K562 (cell line): ENCODE measurements at regions not wholly inside any gene's neighbourhood (a gene's known extent, or its start where the extent isn't known, plus 50 kb on each side); places are given as distances from the start of the nearest gene placed in this dataset.

Experiments
- BCL6 ChIP-seq: fragments of 250-450 bp; sonication (Bioruptor Pico); IDR thresholded peaks from 2 replicates; pipeline ENCODE4 v1.4.0; 2020
- EGR1 ChIP-seq: fragments of 450-650 bp; conservative IDR thresholded peaks from 2 replicates; pipeline ENCODE4 v1.6.1; 2017; ENCODE audit warnings: mild to moderate bottlenecking
- ELF4 ChIP-seq: fragments of 450-650 bp; formaldehyde crosslinking; IDR thresholded peaks from 2 replicates; pipeline ENCODE4 v1.4.0; 2022; ENCODE audit warnings: missing genetic modification characterization
- HDGF ChIP-seq: fragments of 450-650 bp; IDR thresholded peaks from 2 replicates; pipeline ENCODE4 v1.6.1; 2016
- KLF16 ChIP-seq: IDR thresholded peaks from 2 replicates; pipeline ENCODE4 v1.6.1; 2016; ENCODE audit warnings: antibody characterized with exemption
- MCM2 ChIP-seq: fragments of 450-650 bp; IDR thresholded peaks from 2 replicates; pipeline ENCODE4 v1.6.1; 2017; ENCODE audit warnings: low read depth, mild to moderate bottlenecking
- MYNN ChIP-seq, 2 experiments: sonication (generic); formaldehyde crosslinking in 1 of 2; IDR thresholded peaks; 2 replicates each; pipeline versions ENCODE4 v1.5.0 to v1.6.1; 2016 to 2020; ENCODE audit warnings: antibody characterized with exemption in 1 of 2, missing genetic modification reagents in 1 of 2
- NFIC ChIP-seq: fragments of 450-650 bp; IDR thresholded peaks from 2 replicates; pipeline ENCODE4 v1.6.1; 2017; ENCODE audit warnings: mild to moderate bottlenecking, inconsistent platforms
- SMARCC2 ChIP-seq: fragments of 450-650 bp; IDR thresholded peaks from 2 replicates; pipeline ENCODE4 v1.6.1; 2017; ENCODE audit warnings: antibody characterized with exemption, moderate library complexity, mild to moderate bottlenecking, low read depth
- ZBTB1 ChIP-seq: sonication (generic); formaldehyde crosslinking; IDR thresholded peaks from 2 replicates; pipeline ENCODE4 v1.8.1; 2023; ENCODE audit warnings: missing genetic modification reagents, low read depth, mild to moderate bottlenecking, borderline replicate concordance
- ZNF780A ChIP-seq: fragments of 250-450 bp; sonication (Bioruptor Pico); IDR thresholded peaks from 2 replicates; pipeline ENCODE4 v1.5.0; 2021; ENCODE audit warnings: mild to moderate bottlenecking
- ZNF830 ChIP-seq: fragments of 250-450 bp; sonication (Bioruptor Pico); IDR thresholded peaks from 2 replicates; pipeline ENCODE4 v1.5.0; 2021; ENCODE audit warnings: mild to moderate bottlenecking
- TF ChIP-seq, protein P1 (sequence below), 2 experiments: fragments of 450-650 bp in 1 of 2; sonication (generic) in 1 of 2; formaldehyde crosslinking in 1 of 2; IDR thresholded peaks; 2 replicates each; pipeline versions ENCODE4 v1.7.1 to v1.9.0; 2016 to 2022; ENCODE audit warnings: inconsistent platforms in 1 of 2, mild to moderate bottlenecking in 1 of 2, missing genetic modification reagents in 1 of 2
- TF ChIP-seq, protein P2 (sequence below): fragments of 450-650 bp; IDR thresholded peaks from 2 replicates; pipeline ENCODE4 v1.6.1; 2016; ENCODE audit warnings: low read depth

GRCh38 chr3:20890111-20890519 is 704.1 kb upstream of the SGO1 start (continued):
- TF ChIP-seq EGR1 (no peak), ELF4 (no peak), MCM2 (no peak), KLF16 (peak; percentile 62), BCL6 (CRISPR knock-in tag) (no peak), SMARCC2 (peak; percentile 61; the same call in 1 of the 2 replicates), NFIC (peak; percentile 65), HDGF (no peak), ZNF780A (CRISPR knock-in tag) (no peak), ZNF830 (CRISPR knock-in tag) (no peak), ZBTB1 (CRISPR knock-in tag) (no peak), MYNN (IDR thresholded peaks at IDR 0.05) (no peak), MYNN (CRISPR knock-in tag; IDR thresholded peaks at IDR 0.05) (no peak)
- TF ChIP-seq, protein P1, sequence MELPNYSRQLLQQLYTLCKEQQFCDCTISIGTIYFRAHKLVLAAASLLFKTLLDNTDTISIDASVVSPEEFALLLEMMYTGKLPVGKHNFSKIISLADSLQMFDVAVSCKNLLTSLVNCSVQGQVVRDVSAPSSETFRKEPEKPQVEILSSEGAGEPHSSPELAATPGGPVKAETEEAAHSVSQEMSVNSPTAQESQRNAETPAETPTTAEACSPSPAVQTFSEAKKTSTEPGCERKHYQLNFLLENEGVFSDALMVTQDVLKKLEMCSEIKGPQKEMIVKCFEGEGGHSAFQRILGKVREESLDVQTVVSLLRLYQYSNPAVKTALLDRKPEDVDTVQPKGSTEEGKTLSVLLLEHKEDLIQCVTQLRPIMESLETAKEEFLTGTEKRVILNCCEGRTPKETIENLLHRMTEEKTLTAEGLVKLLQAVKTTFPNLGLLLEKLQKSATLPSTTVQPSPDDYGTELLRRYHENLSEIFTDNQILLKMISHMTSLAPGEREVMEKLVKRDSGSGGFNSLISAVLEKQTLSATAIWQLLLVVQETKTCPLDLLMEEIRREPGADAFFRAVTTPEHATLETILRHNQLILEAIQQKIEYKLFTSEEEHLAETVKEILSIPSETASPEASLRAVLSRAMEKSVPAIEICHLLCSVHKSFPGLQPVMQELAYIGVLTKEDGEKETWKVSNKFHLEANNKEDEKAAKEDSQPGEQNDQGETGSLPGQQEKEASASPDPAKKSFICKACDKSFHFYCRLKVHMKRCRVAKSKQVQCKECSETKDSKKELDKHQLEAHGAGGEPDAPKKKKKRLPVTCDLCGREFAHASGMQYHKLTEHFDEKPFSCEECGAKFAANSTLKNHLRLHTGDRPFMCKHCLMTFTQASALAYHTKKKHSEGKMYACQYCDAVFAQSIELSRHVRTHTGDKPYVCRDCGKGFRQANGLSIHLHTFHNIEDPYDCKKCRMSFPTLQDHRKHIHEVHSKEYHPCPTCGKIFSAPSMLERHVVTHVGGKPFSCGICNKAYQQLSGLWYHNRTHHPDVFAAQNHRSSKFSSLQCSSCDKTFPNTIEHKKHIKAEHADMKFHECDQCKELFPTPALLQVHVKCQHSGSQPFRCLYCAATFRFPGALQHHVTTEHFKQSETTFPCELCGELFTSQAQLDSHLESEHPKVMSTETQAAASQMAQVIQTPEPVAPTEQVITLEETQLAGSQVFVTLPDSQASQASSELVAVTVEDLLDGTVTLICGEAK (IDR thresholded peaks at IDR 0.05): no peak
- TF ChIP-seq, protein P1 (CRISPR knock-in tag; IDR thresholded peaks at IDR 0.05): no peak
- TF ChIP-seq, protein P2, sequence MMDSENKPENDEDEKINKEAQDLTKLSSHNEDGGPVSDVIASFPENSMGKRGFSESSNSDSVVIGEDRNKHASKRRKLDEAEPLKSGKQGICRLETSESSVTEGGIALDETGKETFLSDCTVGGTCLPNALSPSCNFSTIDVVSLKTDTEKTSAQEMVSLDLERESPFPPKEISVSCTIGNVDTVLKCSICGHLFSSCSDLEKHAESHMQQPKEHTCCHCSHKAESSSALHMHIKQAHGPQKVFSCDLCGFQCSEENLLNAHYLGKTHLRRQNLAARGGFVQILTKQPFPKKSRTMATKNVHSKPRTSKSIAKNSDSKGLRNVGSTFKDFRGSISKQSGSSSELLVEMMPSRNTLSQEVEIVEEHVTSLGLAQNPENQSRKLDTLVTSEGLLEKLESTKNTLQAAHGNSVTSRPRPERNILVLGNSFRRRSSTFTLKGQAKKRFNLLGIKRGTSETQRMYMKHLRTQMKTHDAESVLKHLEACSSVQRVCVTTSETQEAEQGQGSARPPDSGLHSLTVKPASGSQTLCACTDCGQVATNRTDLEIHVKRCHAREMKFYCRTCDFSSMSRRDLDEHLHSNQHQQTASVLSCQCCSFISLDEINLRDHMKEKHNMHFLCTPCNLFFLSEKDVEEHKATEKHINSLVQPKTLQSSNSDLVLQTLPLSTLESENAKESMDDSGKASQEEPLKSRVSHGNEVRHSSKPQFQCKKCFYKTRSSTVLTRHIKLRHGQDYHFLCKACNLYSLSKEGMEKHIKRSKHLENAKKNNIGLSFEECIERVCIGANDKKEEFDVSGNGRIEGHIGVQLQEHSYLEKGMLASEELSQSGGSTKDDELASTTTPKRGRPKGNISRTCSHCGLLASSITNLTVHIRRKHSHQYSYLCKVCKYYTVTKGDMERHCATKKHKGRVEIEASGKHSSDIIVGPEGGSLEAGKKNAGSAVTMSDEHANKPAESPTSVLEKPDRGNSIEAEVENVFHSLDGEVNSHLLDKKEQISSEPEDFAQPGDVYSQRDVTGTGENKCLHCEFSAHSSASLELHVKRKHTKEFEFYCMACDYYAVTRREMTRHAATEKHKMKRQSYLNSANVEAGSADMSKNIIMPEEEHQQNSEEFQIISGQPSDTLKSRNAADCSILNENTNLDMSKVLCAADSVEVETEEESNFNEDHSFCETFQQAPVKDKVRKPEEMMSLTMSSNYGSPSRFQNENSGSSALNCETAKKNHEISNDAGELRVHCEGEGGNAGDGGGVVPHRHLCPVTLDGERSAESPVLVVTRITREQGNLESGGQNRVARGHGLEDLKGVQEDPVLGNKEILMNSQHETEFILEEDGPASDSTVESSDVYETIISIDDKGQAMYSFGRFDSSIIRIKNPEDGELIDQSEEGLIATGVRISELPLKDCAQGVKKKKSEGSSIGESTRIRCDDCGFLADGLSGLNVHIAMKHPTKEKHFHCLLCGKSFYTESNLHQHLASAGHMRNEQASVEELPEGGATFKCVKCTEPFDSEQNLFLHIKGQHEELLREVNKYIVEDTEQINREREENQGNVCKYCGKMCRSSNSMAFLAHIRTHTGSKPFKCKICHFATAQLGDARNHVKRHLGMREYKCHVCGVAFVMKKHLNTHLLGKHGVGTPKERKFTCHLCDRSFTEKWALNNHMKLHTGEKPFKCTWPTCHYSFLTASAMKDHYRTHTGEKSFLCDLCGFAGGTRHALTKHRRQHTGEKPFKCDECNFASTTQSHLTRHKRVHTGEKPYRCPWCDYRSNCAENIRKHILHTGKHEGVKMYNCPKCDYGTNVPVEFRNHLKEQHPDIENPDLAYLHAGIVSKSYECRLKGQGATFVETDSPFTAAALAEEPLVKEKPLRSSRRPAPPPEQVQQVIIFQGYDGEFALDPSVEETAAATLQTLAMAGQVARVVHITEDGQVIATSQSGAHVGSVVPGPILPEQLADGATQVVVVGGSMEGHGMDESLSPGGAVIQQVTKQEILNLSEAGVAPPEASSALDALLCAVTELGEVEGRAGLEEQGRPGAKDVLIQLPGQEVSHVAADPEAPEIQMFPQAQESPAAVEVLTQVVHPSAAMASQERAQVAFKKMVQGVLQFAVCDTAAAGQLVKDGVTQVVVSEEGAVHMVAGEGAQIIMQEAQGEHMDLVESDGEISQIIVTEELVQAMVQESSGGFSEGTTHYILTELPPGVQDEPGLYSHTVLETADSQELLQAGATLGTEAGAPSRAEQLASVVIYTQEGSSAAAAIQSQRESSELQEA: no peak
